DOHH2 (cell line): ENCODE measurements at regions not wholly inside any gene's neighbourhood (a gene's known extent, or its start where the extent isn't known, plus 50 kb on each side); places are given as distances from the start of the nearest gene placed in this dataset.

Experiments
- H3F3A ChIP-seq: fragments of 200-600 bp; sonication (generic), shearing (Covaris generic); 2 replicates; pipeline ENCODE4 v1.6.0; 2016; ENCODE audit warnings: antibody characterized with exemption, mild to moderate bottlenecking; ENCODE audit not compliant: control insufficient read depth, insufficient read depth
- H3K27ac ChIP-seq: fragments of 200-600 bp; sonication (generic); 2 replicates; pipeline ENCODE4 v1.5.1; 2014; ENCODE audit warnings: low read depth, mild to moderate bottlenecking, low read length, moderate library complexity
- H3K27me3 ChIP-seq: fragments of 200-600 bp; sonication (generic); 2 replicates; pipeline ENCODE4 v1.6.1; 2014; ENCODE audit warnings: mild to moderate bottlenecking, low read length, mixed read lengths; ENCODE audit not compliant: control insufficient read depth
- H3K36me3 ChIP-seq: fragments of 200-600 bp; sonication (generic); 2 replicates; pipeline ENCODE4 v1.6.1; 2014; ENCODE audit warnings: mild to moderate bottlenecking, low read length, moderate library complexity, mixed read lengths; ENCODE audit not compliant: control insufficient read depth
- H3K4me1 ChIP-seq: fragments of 200-600 bp; sonication (generic); 2 replicates; pipeline ENCODE4 v1.6.1; 2014; ENCODE audit warnings: mild to moderate bottlenecking, low read length, mixed read lengths; ENCODE audit not compliant: control insufficient read depth
- H3K4me2 ChIP-seq: fragments of 200-600 bp; sonication (generic); 2 replicates; pipeline ENCODE4 v1.6.0; 2014; ENCODE audit warnings: mild to moderate bottlenecking, low read length, moderate library complexity
- H3K4me3 ChIP-seq: fragments of 200-600 bp; sonication (generic); 2 replicates; pipeline ENCODE4 v1.5.1; 2014; ENCODE audit warnings: mild to moderate bottlenecking, low read length, mixed read lengths
- H3K79me2 ChIP-seq: fragments of 200-600 bp; sonication (generic); 2 replicates; pipeline ENCODE4 v1.6.1; 2014; ENCODE audit warnings: mild to moderate bottlenecking, low read length, mixed read lengths; ENCODE audit not compliant: control insufficient read depth
- H3K9me2 ChIP-seq: fragments of 200-600 bp; sonication (generic); replicated peaks from 2 replicates; pipeline ENCODE4 v1.6.1; 2014; ENCODE audit warnings: mild to moderate bottlenecking, low read length, mixed read lengths; ENCODE audit not compliant: control insufficient read depth
- H3K9me3 ChIP-seq: fragments of 200-600 bp; sonication (generic); 2 replicates; pipeline ENCODE4 v1.6.1; 2014; ENCODE audit warnings: antibody characterized with exemption, low read length, mixed read lengths; ENCODE audit not compliant: control insufficient read depth, insufficient read depth
- H4K20me1 ChIP-seq: fragments of 200-600 bp; sonication (generic); 2 replicates; pipeline ENCODE4 v1.6.0; 2014; ENCODE audit warnings: low read depth, mild to moderate bottlenecking, antibody characterized with exemption, low read length, moderate library complexity; ENCODE audit not compliant: control insufficient read depth, insufficient read depth
- CTCF ChIP-seq: fragments of 200-600 bp; sonication (generic); IDR thresholded peaks from one replicate; pipeline ENCODE4 v1.5.1; 2014; ENCODE audit warnings: antibody characterized with exemption, mild to moderate bottlenecking, low read depth, low read length; ENCODE audit not compliant: poor library complexity, severe bottlenecking
- EZH2phosphoT487 ChIP-seq: fragments of 200-600 bp; sonication (generic); IDR thresholded peaks from 2 replicates; pipeline ENCODE4 v1.6.1; 2017; ENCODE audit warnings: borderline replicate concordance, mild to moderate bottlenecking, antibody characterized with exemption, low read length, moderate library complexity, mixed read lengths

- Histone ChIP-seq H3K9me3 (no peaks in the 10 kb centered on the region), H3K4me2 (no peak overlapping the region), H3K79me2 (no peaks in the 10 kb centered on the region), H3K9me2 (no peaks in the 10 kb centered on the region), H3K27ac (no peak overlapping the region), H4K20me1 (no peaks in the 10 kb centered on the region), H3K4me1 (no peaks in the 10 kb centered on the region), H3K36me3 (no peaks in the 10 kb centered on the region), H3K4me3 (no peak overlapping the region), H3K27me3 (no peaks in the 10 kb centered on the region), H3F3A (no peaks in the 10 kb centered on the region)
- no peak for TF ChIP-seq EZH2phosphoT487
- TF ChIP-seq CTCF, result no peak
These were observed 1415.1 kb upstream of the RAG2 start for GRCh38 chr11:38013157-38013556.

GRCh38 chr11:38011496-38011895, 1413.5 kb upstream of the RAG2 start:
- no peaks in the 10 kb centered on the region for H3F3A ChIP-seq
- H3K4me2 ChIP-seq, result no peak overlapping the region
- H3K4me1 ChIP-seq, result no peaks in the 10 kb centered on the region
- H3K27me3 ChIP-seq, result no peaks in the 10 kb centered on the region
- no peaks in the 10 kb centered on the region for H4K20me1 ChIP-seq
- H3K9me2 ChIP-seq, result no peaks in the 10 kb centered on the region
- no peaks in the 10 kb centered on the region for H3K9me3 ChIP-seq
- no peak overlapping the region for H3K4me3 ChIP-seq
- no peaks in the 10 kb centered on the region for H3K79me2 ChIP-seq
- H3K27ac ChIP-seq, result no peak overlapping the region
- TF ChIP-seq CTCF (no peak), EZH2phosphoT487 (no peak)
- H3K36me3 ChIP-seq, result no peaks in the 10 kb centered on the region

GRCh38 chr11:38009932-38010331, 1411.9 kb upstream of the RAG2 start:
- no peak overlapping the region for H3K27ac ChIP-seq
- H3F3A ChIP-seq, result no peaks in the 10 kb centered on the region
- no peak overlapping the region for H3K4me2 ChIP-seq
- H3K9me3 ChIP-seq, result no peaks in the 10 kb centered on the region
- no peaks in the 10 kb centered on the region for H3K9me2 ChIP-seq
- no peaks in the 10 kb centered on the region for H3K27me3 ChIP-seq
- no peak overlapping the region for H3K4me3 ChIP-seq
- no peaks in the 10 kb centered on the region for H3K4me1 ChIP-seq
- H4K20me1 ChIP-seq, result no peaks in the 10 kb centered on the region
- TF ChIP-seq CTCF (no peak), EZH2phosphoT487 (no peak)
- H3K36me3 ChIP-seq, result no peaks in the 10 kb centered on the region
- no peaks in the 10 kb centered on the region for H3K79me2 ChIP-seq

GRCh38 chr11:38006466-38006865, 1408.4 kb upstream of the RAG2 start:
- H3K79me2 ChIP-seq, result no peaks in the 10 kb centered on the region
- no peaks in the 10 kb centered on the region for H3F3A ChIP-seq
- no peaks in the 10 kb centered on the region for H3K36me3 ChIP-seq
- no peak overlapping the region for H3K4me3 ChIP-seq
- H3K27me3 ChIP-seq, result no peaks in the 10 kb centered on the region
- H3K27ac ChIP-seq, result no peak overlapping the region
- H3K9me3 ChIP-seq, result no peaks in the 10 kb centered on the region; the same call in 1 of the 2 replicates
- H3K4me2 ChIP-seq, result no peak overlapping the region
- no peaks in the 10 kb centered on the region for H3K4me1 ChIP-seq
- H3K9me2 ChIP-seq, result no peaks in the 10 kb centered on the region
- TF ChIP-seq EZH2phosphoT487, result no peak
- TF ChIP-seq CTCF, result no peak
- H4K20me1 ChIP-seq, result no peaks in the 10 kb centered on the region
